ENCODE measurements at regions not wholly inside any gene's neighbourhood (a gene's known extent, or its start where the extent isn't known, plus 50 kb on each side); places are given as distances from the start of the nearest gene placed in this dataset.

DNA sequence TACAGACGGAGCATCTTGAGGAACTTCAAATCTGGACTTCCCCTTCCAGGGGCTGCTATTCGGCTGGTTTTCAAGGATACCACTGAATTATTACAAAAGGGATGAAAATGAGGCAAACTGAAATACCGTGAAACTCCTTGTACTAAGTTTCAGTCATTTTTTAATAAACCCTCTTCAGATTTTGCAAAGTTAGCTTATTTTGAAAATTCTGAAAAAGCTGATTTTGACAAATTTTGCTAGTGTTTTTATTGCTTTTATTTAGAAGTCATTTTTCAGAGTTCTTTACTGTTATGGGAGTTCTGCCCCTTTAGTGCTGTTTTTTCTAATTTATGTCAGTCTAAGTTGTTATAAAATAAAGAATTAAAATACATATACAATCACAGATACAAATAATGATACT, 390.4 kb upstream of the VRK2 start:
- TF ChIP-seq, protein P1, sequence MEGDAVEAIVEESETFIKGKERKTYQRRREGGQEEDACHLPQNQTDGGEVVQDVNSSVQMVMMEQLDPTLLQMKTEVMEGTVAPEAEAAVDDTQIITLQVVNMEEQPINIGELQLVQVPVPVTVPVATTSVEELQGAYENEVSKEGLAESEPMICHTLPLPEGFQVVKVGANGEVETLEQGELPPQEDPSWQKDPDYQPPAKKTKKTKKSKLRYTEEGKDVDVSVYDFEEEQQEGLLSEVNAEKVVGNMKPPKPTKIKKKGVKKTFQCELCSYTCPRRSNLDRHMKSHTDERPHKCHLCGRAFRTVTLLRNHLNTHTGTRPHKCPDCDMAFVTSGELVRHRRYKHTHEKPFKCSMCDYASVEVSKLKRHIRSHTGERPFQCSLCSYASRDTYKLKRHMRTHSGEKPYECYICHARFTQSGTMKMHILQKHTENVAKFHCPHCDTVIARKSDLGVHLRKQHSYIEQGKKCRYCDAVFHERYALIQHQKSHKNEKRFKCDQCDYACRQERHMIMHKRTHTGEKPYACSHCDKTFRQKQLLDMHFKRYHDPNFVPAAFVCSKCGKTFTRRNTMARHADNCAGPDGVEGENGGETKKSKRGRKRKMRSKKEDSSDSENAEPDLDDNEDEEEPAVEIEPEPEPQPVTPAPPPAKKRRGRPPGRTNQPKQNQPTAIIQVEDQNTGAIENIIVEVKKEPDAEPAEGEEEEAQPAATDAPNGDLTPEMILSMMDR (IDR thresholded peaks at IDR 0.05; ENCODE audit: control insufficient read depth, extremely low read depth, insufficient read depth): no peak
- no peak overlapping the region for H3K4me3 ChIP-seq (ENCODE audit: low read depth, low read length)
- no peak for DNase-seq (ENCODE audit: low read depth)

DNA sequence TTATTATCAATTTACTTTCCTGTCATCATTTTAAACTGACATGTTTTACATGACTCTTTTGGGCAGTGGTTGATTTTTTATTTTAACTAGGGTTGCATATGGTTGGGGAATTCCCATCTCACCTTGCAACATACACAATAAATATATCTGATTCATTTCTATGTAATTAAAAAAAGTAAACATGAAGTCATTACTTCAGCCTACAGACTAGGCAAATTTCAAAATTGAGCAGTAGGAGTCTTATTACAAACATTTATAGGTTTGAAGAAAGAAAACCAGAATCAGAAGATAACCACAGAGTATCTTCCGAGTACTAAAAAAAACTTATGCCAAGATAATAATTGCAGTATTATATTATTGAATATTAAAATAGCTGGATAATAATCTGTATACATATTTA, 377.0 kb upstream of the VRK2 start:
- no peak overlapping the region for H3K4me3 ChIP-seq (ENCODE audit: low read depth, low read length)
- TF ChIP-seq, protein P1 (IDR thresholded peaks at IDR 0.05; ENCODE audit: control insufficient read depth, extremely low read depth, insufficient read depth): no peak

DNA sequence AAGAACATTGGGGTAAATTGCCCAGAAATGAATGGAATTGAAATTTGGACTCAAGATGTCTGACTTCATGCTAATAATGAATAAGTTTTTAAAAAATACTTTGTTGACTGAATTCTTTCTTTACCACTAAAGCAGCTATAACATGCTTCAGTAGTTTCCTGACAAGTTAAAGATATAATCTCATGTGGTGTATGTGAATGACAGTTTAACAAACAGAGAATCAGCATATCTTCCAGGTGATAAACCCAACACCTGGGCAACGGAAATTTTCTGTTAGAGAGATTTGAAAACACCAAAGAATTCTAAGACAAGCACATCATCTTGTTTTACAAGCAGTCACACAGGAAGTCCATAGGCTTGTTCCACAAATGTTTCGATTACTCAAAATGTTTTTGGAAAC, 372.6 kb upstream of the VRK2 start:
- TF ChIP-seq, protein P1 (IDR thresholded peaks at IDR 0.05; ENCODE audit: control insufficient read depth, extremely low read depth, insufficient read depth): no peak
- H3K4me3 ChIP-seq (ENCODE audit: low read depth, low read length): no peak overlapping the region
- DNase-seq (ENCODE audit: low read depth): no peak

More for the DNA sequence above, 377.0 kb upstream of the VRK2 start:
- no peak for DNase-seq (ENCODE audit: low read depth)

DNA sequence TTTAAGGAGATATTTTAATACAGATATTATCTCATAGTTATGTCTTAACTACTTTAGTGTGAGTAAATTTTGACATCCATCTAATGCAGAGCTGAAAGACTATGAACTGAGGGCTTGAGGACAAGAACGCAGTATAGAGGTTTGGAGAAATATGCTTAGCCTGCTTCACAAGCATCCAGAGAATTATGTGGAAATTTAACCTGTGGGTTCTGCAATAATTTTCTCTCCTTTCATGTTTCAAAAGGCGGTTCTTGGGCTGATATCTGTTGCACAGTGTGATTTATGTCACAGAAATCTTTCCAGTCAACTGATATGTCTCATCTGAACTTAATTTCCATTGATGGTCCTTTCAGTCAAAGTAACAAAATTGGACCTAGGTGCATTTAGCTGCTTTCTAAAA, 371.9 kb upstream of the VRK2 start:
- DNase-seq (ENCODE audit: low read depth): no peak
- TF ChIP-seq, protein P1 (IDR thresholded peaks at IDR 0.05; ENCODE audit: control insufficient read depth, extremely low read depth, insufficient read depth): no peak
- H3K4me3 ChIP-seq (ENCODE audit: low read depth, low read length): no peak overlapping the region

DNA sequence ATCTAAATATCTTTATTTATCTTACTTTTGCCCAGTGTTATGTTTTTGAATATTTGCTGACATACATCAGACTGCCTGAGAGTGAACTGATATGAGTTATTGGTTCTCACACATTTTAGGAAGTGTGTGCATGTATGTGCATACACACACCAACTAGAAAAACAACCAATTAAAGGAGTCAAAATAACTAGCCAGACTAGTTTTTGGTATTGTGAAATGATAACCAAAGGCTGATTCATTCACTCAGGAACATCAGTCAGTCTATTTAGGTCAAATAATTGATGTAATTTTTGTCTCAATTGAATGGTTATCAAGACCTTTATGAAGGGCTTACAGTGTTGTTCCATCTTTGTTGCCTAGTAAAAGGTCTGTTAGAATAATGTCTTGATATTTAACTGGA, 369.3 kb upstream of the VRK2 start:
- TF ChIP-seq, protein P1 (IDR thresholded peaks at IDR 0.05; ENCODE audit: control insufficient read depth, extremely low read depth, insufficient read depth): no peak
- no peak overlapping the region for H3K4me3 ChIP-seq (ENCODE audit: low read depth, low read length)
- no peak for DNase-seq (ENCODE audit: low read depth)

DNA sequence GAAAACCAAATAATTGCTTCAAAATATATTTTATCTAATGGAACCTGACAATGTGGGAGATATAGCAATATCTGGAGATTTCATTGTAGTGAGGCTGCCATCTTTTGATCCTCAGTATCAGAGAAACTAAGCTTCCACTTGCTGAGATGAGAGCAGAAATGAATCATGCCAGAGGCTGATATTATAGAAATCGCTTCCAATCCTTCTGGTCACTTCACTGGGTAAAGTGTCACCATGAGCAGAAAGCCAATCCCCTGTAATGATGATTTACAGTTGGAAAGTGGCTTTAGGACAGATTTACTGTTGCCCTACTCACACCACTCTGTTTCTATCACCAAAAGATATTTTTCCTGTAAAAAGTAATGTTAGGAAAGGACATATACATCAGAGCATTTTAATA, 365.0 kb upstream of the VRK2 start:
- TF ChIP-seq, protein P1 (IDR thresholded peaks at IDR 0.05; ENCODE audit: control insufficient read depth, extremely low read depth, insufficient read depth): no peak
- no peak overlapping the region for H3K4me3 ChIP-seq (ENCODE audit: low read depth, low read length)
- no peak for DNase-seq (ENCODE audit: low read depth)

DNA sequence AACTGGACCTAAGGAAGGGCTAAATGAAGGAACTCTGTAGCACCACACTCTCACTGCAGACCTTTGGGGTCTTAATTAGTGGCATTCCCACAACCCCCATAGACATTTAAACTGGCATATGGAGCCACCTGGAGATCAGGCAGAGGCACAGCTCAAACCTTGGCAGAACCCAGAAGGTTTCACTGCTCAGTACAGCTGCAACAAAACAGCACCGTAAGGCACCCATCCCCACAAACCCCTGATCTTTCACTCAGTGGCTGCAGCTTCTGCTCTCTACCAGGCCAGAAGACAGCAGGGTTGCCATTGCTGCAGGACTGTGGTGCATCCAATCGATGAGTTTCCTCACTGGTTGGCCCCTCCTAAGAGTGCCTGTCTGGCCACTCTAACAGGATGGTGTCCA, 361.6 kb upstream of the VRK2 start:
- DNase-seq (ENCODE audit: low read depth): no peak
- TF ChIP-seq, protein P1 (IDR thresholded peaks at IDR 0.05; ENCODE audit: control insufficient read depth, extremely low read depth, insufficient read depth): no peak
- no peak overlapping the region for H3K4me3 ChIP-seq (ENCODE audit: low read depth, low read length)
